SU-DHL-6 (cell line): ENCODE measurements at regions not wholly inside any gene's neighbourhood (a gene's known extent, or its start where the extent isn't known, plus 50 kb on each side); places are given as distances from the start of the nearest gene placed in this dataset.

ENCODE experiments used
- CTCF ChIP-seq: fragments of 200-600 bp; sonication (generic); IDR thresholded peaks from one replicate; pipeline ENCODE4 v1.5.1; 2017; ENCODE audit warnings: antibody characterized with exemption, mild to moderate bottlenecking, low read length, moderate library complexity; ENCODE audit not compliant: insufficient read depth, poor library complexity, severe bottlenecking
- EZH2phosphoT487 ChIP-seq: fragments of 200-600 bp; sonication (generic), shearing (Covaris generic); conservative IDR thresholded peaks from 2 replicates; pipeline ENCODE4 v1.6.1; 2018; ENCODE audit warnings: mild to moderate bottlenecking, antibody characterized with exemption, low read length, moderate library complexity, mixed read lengths

- TF ChIP-seq CTCF (no peak), EZH2phosphoT487 (no peak)
Observed at GRCh38 chrX:8083286-8083685, 87.8 kb downstream of the VCX2 start.
